Thyroid gland (tissue), 4 donors: ENCODE measurements at regions not wholly inside any gene's neighbourhood (a gene's known extent, or its start where the extent isn't known, plus 50 kb on each side); places are given as distances from the start of the nearest gene placed in this dataset.

Experiments used
- DNase-seq, 2 donors: peaks; one replicate each; pipeline ENCODE4 v3.0.0-alpha.2; 2019
- H3K27ac ChIP-seq, 3 donors: fragments of 200-600 bp; sonication (generic); 1 replicate in 2 of 3; 2 replicates in 1 of 3; pipeline ENCODE4 v1.5.1; 2016 to 2019; ENCODE audit warnings: mild to moderate bottlenecking in 1 of 3, moderate library complexity in 1 of 3
- H3K27me3 ChIP-seq: fragments of 200-600 bp; sonication (generic); one replicate; pipeline ENCODE4 v1.5.1; 2019
- H3K36me3 ChIP-seq, 2 donors: fragments of 200-600 bp; sonication (generic); one replicate each; pipeline ENCODE4 v1.5.1; 2016 to 2019
- H3K4me1 ChIP-seq, 2 donors: fragments of 200-600 bp; sonication (generic); one replicate each; pipeline ENCODE4 v1.5.1; 2017 to 2019
- H3K4me3 ChIP-seq, 3 donors: fragments of 200-600 bp; sonication (generic); replicated peaks in 1 of 3; 1 replicate in 2 of 3; 2 replicates in 1 of 3; pipeline ENCODE4 v1.5.1; 2016; ENCODE audit warnings: mild to moderate bottlenecking in 1 of 3
- H3K9me3 ChIP-seq: fragments of 200-600 bp; sonication (generic); one replicate; pipeline ENCODE4 v1.5.1; 2017
- CTCF ChIP-seq, 6 experiments: fragments of 200-600 bp in 3 of 6; fragments of 450-650 bp in 3 of 6; sonication (generic) in 3 of 6; IDR thresholded peaks; one replicate each; pipeline ENCODE4 v1.5.1; 2016 to 2019; ENCODE audit warnings: antibody characterized with exemption in 6 of 6, mild to moderate bottlenecking in 2 of 6, inconsistent platforms in 1 of 6, moderate library complexity in 1 of 6
- POLR2A ChIP-seq, 2 donors: fragments of 450-650 bp; IDR thresholded peaks; one replicate each; pipeline ENCODE4 v1.6.1; 2017; ENCODE audit warnings: antibody characterized with exemption in 2 of 2, mild to moderate bottlenecking in 2 of 2, moderate library complexity in 1 of 2
- WGBS, 2 donors: methylation state at CpG; one replicate each; pipeline ENCODE4 v1.1.5; 2017; 5-methylcytosine and 5-hydroxymethylcytosine counted together
- intact Hi-C: fragments of 100-400 bp; cut with DNase I; formaldehyde crosslinking; loops from one replicate; pipeline ENCODE4 v1.15.1; 2023

GRCh38 chr12:25013061-25013460, 64.2 kb upstream of the BCAT1 start:
- H3K4me1 ChIP-seq: peaks cover 0 to 3% of the 10 kb centered on the region in 2 donors
- WGBS, 2 donors: 94 to 98% methylated on average over 4 of the region's 4 CpGs
- no peaks in the 10 kb centered on the region for H3K9me3 ChIP-seq
- TF ChIP-seq POLR2A (IDR thresholded peaks at IDR 0.05): no peak
- TF ChIP-seq CTCF (IDR thresholded peaks at IDR 0.05): no peak
- intact Hi-C loops: no loop called here
- H3K36me3 ChIP-seq: no peaks in the 10 kb centered on the region
- no peak overlapping the region for H3K27ac ChIP-seq
- no peaks in the 10 kb centered on the region for H3K27me3 ChIP-seq
- no peak for DNase-seq
- H3K4me3 ChIP-seq: no peak overlapping the region

GRCh38 chr12:25009496-25010092, 60.7 kb upstream of the BCAT1 start:
- H3K4me1 ChIP-seq: no peaks in the 10 kb centered on the region
- intact Hi-C loops: no loop called here
- DNase-seq: no peak
- H3K36me3 ChIP-seq: no peaks in the 10 kb centered on the region
- 89 to 98% methylated on average over 2 of the region's 2 CpGs for WGBS, 2 donors
- no peaks in the 10 kb centered on the region for H3K9me3 ChIP-seq
- H3K27me3 ChIP-seq: no peaks in the 10 kb centered on the region
- TF ChIP-seq CTCF (IDR thresholded peaks at IDR 0.05) (no peak), POLR2A (IDR thresholded peaks at IDR 0.05) (no peak)
- H3K4me3 ChIP-seq: no peak overlapping the region
- no peak overlapping the region for H3K27ac ChIP-seq

- 85 to 91% methylated on average over 4 of the region's 4 CpGs for WGBS, 2 donors
- intact Hi-C loops: no loop called here
- H3K36me3 ChIP-seq: no peaks in the 10 kb centered on the region
- DNase-seq: no peak
- no peaks in the 10 kb centered on the region for H3K27me3 ChIP-seq
- no peaks in the 10 kb centered on the region for H3K9me3 ChIP-seq
- no peak for TF ChIP-seq CTCF (IDR thresholded peaks at IDR 0.05)
- TF ChIP-seq POLR2A (IDR thresholded peaks at IDR 0.05): no peak
- no peak overlapping the region for H3K27ac ChIP-seq
- H3K4me1 ChIP-seq: no peaks in the 10 kb centered on the region
- H3K4me3 ChIP-seq: no peak overlapping the region
Observed at GRCh38 chr12:25005376-25005775, 56.5 kb upstream of the BCAT1 start.

- Histone ChIP-seq H3K9me3 (no peaks in the 10 kb centered on the region), H3K4me1 (no peaks in the 10 kb centered on the region), H3K36me3 (no peaks in the 10 kb centered on the region), H3K4me3 (no peak overlapping the region), H3K27ac (no peak overlapping the region), H3K27me3 (no peaks in the 10 kb centered on the region)
- intact Hi-C loops: no loop called here
- WGBS, 2 donors: 89 to 96% methylated on average over 7 of the region's 7 CpGs
- TF ChIP-seq CTCF (IDR thresholded peaks at IDR 0.05) (no peak), POLR2A (IDR thresholded peaks at IDR 0.05) (no peak)
- DNase-seq: no peak
Observed at GRCh38 chr12:25004447-25004846, 55.5 kb upstream of the BCAT1 start.

- WGBS, 2 donors: 71% methylated on average over 2 of the region's 2 CpGs
- H3K36me3 ChIP-seq: no peaks in the 10 kb centered on the region
- no peak overlapping the region for H3K4me3 ChIP-seq
- no peaks in the 10 kb centered on the region for H3K9me3 ChIP-seq
- TF ChIP-seq CTCF (IDR thresholded peaks at IDR 0.05): no peak
- no peak for TF ChIP-seq POLR2A (IDR thresholded peaks at IDR 0.05)
- no peak overlapping the region for H3K27ac ChIP-seq
- intact Hi-C loops: no loop called here
- no peak for DNase-seq
- H3K27me3 ChIP-seq: no peaks in the 10 kb centered on the region
- peaks cover 6 to 14% of the 10 kb centered on the region in 2 donors for H3K4me1 ChIP-seq
Observed at GRCh38 chr12:25001311-25001710, 52.4 kb upstream of the BCAT1 start.
